Esophagus squamous epithelium (tissue), 5 donors: ENCODE measurements at regions not wholly inside any gene's neighbourhood (a gene's known extent, or its start where the extent isn't known, plus 50 kb on each side); places are given as distances from the start of the nearest gene placed in this dataset.

Source experiments
- DNase-seq: peaks from one replicate; lab custom pipeline; 2025; lab: John Stamatoyannopoulos, UW
- H3K27ac ChIP-seq, 4 donors: fragments of 200-600 bp; sonication (generic); one replicate each; pipeline ENCODE4 v1.5.1; 2016 to 2019; ENCODE audit warnings: mild to moderate bottlenecking in 1 of 4
- H3K27me3 ChIP-seq, 4 donors: fragments of 200-600 bp; sonication (generic); 1 replicate in 3 of 4; 2 replicates in 1 of 4; pipeline versions ENCODE4 v1.5.1 to v1.6.0; 2017 to 2021; ENCODE audit warnings: antibody characterized with exemption in 1 of 4
- H3K36me3 ChIP-seq, 3 donors: fragments of 200-600 bp; sonication (generic); one replicate each; pipeline ENCODE4 v1.5.1; 2016 to 2019
- H3K4me1 ChIP-seq, 3 donors: fragments of 200-600 bp; sonication (generic); one replicate each; pipeline ENCODE4 v1.5.1; 2017 to 2019
- H3K4me3 ChIP-seq, 4 donors: fragments of 200-600 bp; sonication (generic); 1 replicate in 3 of 4; 2 replicates in 1 of 4; pipeline ENCODE4 v1.5.1; 2016 to 2019; ENCODE audit warnings: mild to moderate bottlenecking in 2 of 4, moderate library complexity in 1 of 4
- H3K9me3 ChIP-seq, 3 donors: fragments of 200-600 bp; sonication (generic); one replicate each; pipeline ENCODE4 v1.5.1; 2016 to 2019
- POLR2A ChIP-seq, 4 donors: fragments of 450-650 bp; IDR thresholded peaks; one replicate each; pipeline ENCODE4 v1.6.1; 2017; ENCODE audit warnings: antibody characterized with exemption in 4 of 4, mild to moderate bottlenecking in 4 of 4, moderate library complexity in 3 of 4
- WGBS, 2 donors: methylation state at CpG; one replicate each; pipeline ENCODE4 v1.1.5; 2018; 5-methylcytosine and 5-hydroxymethylcytosine counted together
- intact Hi-C: fragments of 100-400 bp; cut with DNase I; formaldehyde crosslinking; loops from one replicate; pipeline ENCODE4 v1.15.0; 2022
- TF ChIP-seq, protein P1 (sequence below), 6 experiments: fragments of 450-650 bp in 4 of 6; fragments of 200-600 bp in 2 of 6; sonication (generic) in 2 of 6; IDR thresholded peaks; one replicate each; pipeline ENCODE4 v1.5.1; 2016 to 2019; ENCODE audit warnings: antibody characterized with exemption in 6 of 6, mild to moderate bottlenecking in 4 of 6, moderate library complexity in 4 of 6
- donor health status: DM: yes; HTN: yes; CAD: no.

DNA sequence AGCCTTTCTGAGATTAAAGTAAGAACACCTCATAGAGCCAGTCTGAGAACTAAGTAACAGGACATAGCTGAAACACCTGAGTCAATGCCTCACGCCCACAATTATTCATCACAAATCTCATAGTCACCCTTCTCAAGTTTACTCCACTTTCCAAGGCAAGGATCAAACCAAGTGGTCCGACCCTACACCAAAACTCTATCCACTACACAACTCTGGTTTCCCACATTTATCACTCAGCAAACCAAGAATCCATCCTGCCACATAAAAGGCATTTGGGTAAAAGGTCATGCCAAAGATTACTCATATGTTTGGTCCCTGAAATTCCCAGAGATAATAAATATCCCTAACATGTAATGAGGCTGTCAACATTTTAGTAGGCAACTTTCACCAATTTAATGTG, 144.1 kb downstream of the RPAP3 start:
- TF ChIP-seq POLR2A (IDR thresholded peaks at IDR 0.05) = no peak
- TF ChIP-seq, protein P1, sequence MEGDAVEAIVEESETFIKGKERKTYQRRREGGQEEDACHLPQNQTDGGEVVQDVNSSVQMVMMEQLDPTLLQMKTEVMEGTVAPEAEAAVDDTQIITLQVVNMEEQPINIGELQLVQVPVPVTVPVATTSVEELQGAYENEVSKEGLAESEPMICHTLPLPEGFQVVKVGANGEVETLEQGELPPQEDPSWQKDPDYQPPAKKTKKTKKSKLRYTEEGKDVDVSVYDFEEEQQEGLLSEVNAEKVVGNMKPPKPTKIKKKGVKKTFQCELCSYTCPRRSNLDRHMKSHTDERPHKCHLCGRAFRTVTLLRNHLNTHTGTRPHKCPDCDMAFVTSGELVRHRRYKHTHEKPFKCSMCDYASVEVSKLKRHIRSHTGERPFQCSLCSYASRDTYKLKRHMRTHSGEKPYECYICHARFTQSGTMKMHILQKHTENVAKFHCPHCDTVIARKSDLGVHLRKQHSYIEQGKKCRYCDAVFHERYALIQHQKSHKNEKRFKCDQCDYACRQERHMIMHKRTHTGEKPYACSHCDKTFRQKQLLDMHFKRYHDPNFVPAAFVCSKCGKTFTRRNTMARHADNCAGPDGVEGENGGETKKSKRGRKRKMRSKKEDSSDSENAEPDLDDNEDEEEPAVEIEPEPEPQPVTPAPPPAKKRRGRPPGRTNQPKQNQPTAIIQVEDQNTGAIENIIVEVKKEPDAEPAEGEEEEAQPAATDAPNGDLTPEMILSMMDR (IDR thresholded peaks at IDR 0.05) = no peak
- intact Hi-C loops = no loop called here
- WGBS, 2 donors = 46 to 73% methylated on average over 2 of the region's 2 CpGs
- Histone ChIP-seq H3K36me3 (no peaks in the 10 kb centered on the region), H3K9me3 (no peaks in the 10 kb centered on the region), H3K27me3 (no peaks in the 10 kb centered on the region), H3K4me3 (no peak overlapping the region), H3K27ac (no peak overlapping the region), H3K4me1 (peaks cover 0 to 26% (median 10%) of the 10 kb centered on the region in 3 donors)
- no peak for DNase-seq

DNA sequence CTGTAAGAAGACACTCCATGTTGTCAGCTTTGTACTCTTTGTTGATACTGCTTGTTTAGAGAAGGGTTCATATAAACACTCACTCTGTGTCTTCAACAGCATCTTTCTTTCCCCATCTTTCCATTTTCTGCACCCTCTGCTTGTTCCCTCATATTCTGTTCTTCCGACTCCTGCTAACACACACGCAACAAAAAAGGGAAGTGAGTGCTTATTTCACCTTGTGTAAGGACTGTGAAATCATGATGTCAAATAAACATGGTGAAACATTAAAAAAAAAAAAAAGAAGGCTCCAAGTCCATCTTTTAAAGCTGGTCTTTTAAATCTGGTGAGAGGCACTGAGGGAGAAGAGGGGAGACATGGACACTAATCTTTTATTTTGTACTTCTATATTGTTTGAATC, 145.4 kb downstream of the RPAP3 start:
- H3K27me3 ChIP-seq = no peaks in the 10 kb centered on the region
- TF ChIP-seq, protein P1 (IDR thresholded peaks at IDR 0.05) = no peak
- no peak for TF ChIP-seq POLR2A (IDR thresholded peaks at IDR 0.05)
- no peak overlapping the region for H3K4me3 ChIP-seq
- no peaks in the 10 kb centered on the region for H3K36me3 ChIP-seq
- H3K4me1 ChIP-seq = peaks cover 0 to 39% (median 10%) of the 10 kb centered on the region in 3 donors
- no peaks in the 10 kb centered on the region for H3K9me3 ChIP-seq
- intact Hi-C loops = no loop called here
- WGBS, 2 donors = 80 to 94% methylated on average over 2 of the region's 2 CpGs
- no peak overlapping the region for H3K27ac ChIP-seq
- DNase-seq = no peak

DNA sequence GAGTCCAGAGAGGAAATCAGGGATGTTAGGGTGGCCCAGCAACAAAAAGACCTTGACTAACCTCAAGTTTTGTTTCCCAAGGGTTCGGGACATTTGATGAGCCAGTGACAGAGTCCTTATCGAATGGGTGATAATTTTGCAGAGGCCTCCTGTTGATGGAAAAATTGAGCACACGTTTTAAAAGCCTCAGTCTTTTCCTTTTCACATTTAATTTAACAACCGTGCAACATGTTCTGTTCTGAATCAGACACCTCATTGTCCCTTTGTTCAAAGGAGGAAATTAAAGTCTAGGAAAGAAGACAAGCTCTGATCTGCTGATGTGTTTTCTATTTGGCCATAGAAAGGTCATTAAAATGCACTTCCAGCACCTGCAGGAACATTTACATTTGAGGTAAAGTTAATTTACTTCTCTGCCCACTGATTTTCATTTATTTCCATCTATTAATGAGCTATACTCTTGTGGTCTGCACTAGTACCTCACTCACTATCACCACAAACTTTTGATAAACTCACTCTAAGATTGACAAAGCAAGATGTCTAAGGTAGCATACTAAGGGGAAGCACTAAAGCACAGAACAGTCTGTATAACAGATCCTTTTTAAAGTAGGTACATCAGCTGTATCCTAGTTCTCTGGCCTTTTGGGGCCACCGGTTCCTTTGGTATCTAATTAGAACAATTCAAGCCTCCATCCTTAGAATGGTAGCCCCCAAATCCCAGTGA, 147.0 kb downstream of the RPAP3 start:
- Histone ChIP-seq H3K4me3 (no peak overlapping the region), H3K36me3 (no peaks in the 10 kb centered on the region), H3K27ac (no peak overlapping the region), H3K9me3 (peaks cover 0 to 3% (median 0%) of the 10 kb centered on the region in 3 donors), H3K4me1 (peaks cover 0 to 42% (median 10%) of the 10 kb centered on the region in 3 donors), H3K27me3 (no peaks in the 10 kb centered on the region)
- WGBS, 2 donors = 57 to 74% methylated on average over 5 of the region's 5 CpGs
- TF ChIP-seq, protein P1 (IDR thresholded peaks at IDR 0.05) = no peak
- TF ChIP-seq POLR2A (IDR thresholded peaks at IDR 0.05) = no peak
- DNase-seq = no peak
- intact Hi-C loops = no loop called here

DNA sequence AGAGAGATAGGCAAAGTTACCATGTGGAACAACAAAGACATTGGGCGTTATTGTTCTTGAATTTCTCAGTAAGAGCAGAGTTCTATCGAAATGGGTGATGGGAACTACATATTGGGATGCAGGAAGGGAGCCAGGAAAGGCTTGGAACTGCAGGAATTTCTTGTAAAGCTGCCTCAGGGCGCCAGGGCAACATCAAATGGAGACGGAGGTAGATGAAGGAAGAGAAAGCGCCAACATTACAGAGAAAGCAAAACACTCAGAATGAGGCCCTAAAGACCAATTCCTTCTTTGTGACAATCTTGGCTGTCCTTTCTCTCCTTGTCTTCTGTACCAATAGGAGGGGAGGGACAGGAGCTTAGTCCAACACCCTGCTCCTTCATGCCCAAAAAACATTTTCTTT, 148.4 kb downstream of the RPAP3 start:
- Histone ChIP-seq H3K27me3 (no peaks in the 10 kb centered on the region), H3K4me3 (no peak overlapping the region), H3K4me1 (peaks cover 0 to 42% (median 10%) of the 10 kb centered on the region in 3 donors), H3K36me3 (no peaks in the 10 kb centered on the region), H3K9me3 (peaks cover 0 to 14% (median 8%) of the 10 kb centered on the region in 3 donors), H3K27ac (peak overlapping the region in 2 of 4 donors; percentile 36 to 56)
- 54 to 57% methylated on average over 5 of the region's 5 CpGs for WGBS, 2 donors
- intact Hi-C loops = no loop called here
- no peak for DNase-seq
- TF ChIP-seq POLR2A (IDR thresholded peaks at IDR 0.05) = no peak
- TF ChIP-seq, protein P1 (IDR thresholded peaks at IDR 0.05) = no peak

DNA sequence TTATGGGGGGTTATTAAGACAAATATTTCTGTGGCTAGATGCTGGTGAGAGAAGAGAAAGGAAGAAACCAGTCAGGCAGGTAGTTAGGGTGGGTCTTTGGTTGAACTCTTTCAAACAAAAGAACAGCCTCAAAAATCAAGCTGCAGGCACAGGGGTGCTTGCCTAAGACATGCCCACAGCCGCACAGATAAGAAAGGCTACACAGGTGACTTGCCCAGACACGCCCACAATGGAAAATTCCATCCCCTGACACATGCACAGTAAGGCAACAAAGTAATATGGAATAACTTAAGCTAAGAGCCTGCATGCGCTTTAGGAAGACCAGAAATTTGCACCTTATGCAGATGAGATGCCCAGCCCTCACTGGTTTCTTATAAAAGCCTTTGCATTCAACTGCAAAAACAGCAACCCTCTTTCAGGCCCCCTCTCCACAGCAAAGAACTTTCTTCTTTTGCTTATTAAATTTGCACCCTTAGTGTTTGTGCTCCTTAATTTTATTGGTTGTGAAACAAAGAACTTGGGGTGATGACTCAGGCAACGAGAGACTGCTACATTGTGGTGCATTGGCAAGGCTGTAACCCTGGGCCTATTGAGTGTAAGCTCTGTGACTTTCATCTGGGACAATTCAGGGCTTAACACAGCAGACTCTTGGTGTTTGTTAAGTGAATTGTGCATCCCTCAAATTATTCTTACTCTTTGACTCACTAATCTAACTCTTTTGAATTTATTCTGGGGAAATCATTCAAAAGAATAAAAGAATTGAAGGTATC, 149.4 kb downstream of the RPAP3 start:
- intact Hi-C loops = no loop called here
- Histone ChIP-seq H3K4me1 (peaks cover 0 to 42% (median 10%) of the 10 kb centered on the region in 3 donors), H3K27ac (peak overlapping the region in 3 of 4 donors; percentile 17 to 59 (median 57)), H3K4me3 (no peak overlapping the region), H3K27me3 (no peaks in the 10 kb centered on the region), H3K9me3 (peaks cover 0 to 14% (median 8%) of the 10 kb centered on the region in 3 donors), H3K36me3 (no peaks in the 10 kb centered on the region)
- WGBS, 2 donors = 41 to 56% methylated on average over 3 to 4 of the region's 4 CpGs
- no peak for TF ChIP-seq POLR2A (IDR thresholded peaks at IDR 0.05)
- TF ChIP-seq, protein P1 (IDR thresholded peaks at IDR 0.05) = no peak
- no peak for DNase-seq
